ENCODE measurements at regions not wholly inside any gene's neighbourhood (a gene's known extent, or its start where the extent isn't known, plus 50 kb on each side); places are given as distances from the start of the nearest gene placed in this dataset.

- TF ChIP-seq CTCF (conservative IDR thresholded peaks at IDR 0.05 in 1 of 2, IDR thresholded peaks at IDR 0.05 in 1 of 2; ENCODE audit: extremely low read depth in 1 of 2, insufficient read depth in 1 of 2, low read depth in 1 of 2, low read length in 2 of 2) (no peak), EZH2 (IDR thresholded peaks at IDR 0.05; ENCODE audit: borderline replicate concordance, low read length) (no peak)
Observed at GRCh38 chr13:79108914-79109643, 297.0 kb downstream of the RBM26 start.

All from mammary epithelial cell (primary cell).